Dermis blood vessel endothelial cell (primary cell): ENCODE measurements at regions not wholly inside any gene's neighbourhood (a gene's known extent, or its start where the extent isn't known, plus 50 kb on each side); places are given as distances from the start of the nearest gene placed in this dataset.

Experiments used
- DNase-seq: peaks from one replicate; pipeline ENCODE4 v3.0.0; 2010

- DNase-seq, result no peak
Measured at GRCh38 chr16:54467398-54467797, 180.8 kb upstream of the IRX3 start.

- no peak for DNase-seq
Measured at GRCh38 chr16:54466233-54466632, 179.6 kb upstream of the IRX3 start.

- no peak for DNase-seq
Measured at GRCh38 chr16:54465063-54465462, 178.5 kb upstream of the IRX3 start.

GRCh38 chr16:54462771-54463170 is 176.2 kb upstream of the IRX3 start:
- no peak for DNase-seq

- DNase-seq, result no peak
Measured at GRCh38 chr16:54462151-54462651, 175.6 kb upstream of the IRX3 start.

GRCh38 chr16:54460263-54460860 is 173.8 kb upstream of the IRX3 start:
- no peak for DNase-seq

GRCh38 chr16:54459509-54460262 is 173.1 kb upstream of the IRX3 start:
- DNase-seq, result no peak

- DNase-seq, result no peak
Measured at GRCh38 chr16:54458923-54459322, 172.3 kb upstream of the IRX3 start.

GRCh38 chr16:54456291-54456690 is 169.7 kb upstream of the IRX3 start:
- no peak for DNase-seq

GRCh38 chr16:54455030-54455725 is 168.6 kb upstream of the IRX3 start:
- no peak for DNase-seq

GRCh38 chr16:54454616-54455015 is 168.0 kb upstream of the IRX3 start:
- no peak for DNase-seq

- no peak for DNase-seq
Measured at GRCh38 chr16:54453871-54454270, 167.3 kb upstream of the IRX3 start.

GRCh38 chr16:54447576-54448440 is 161.2 kb upstream of the IRX3 start:
- no peak for DNase-seq

GRCh38 chr16:54446639-54447038 is 160.1 kb upstream of the IRX3 start:
- DNase-seq, result no peak

GRCh38 chr16:54444851-54445458 is 158.4 kb upstream of the IRX3 start:
- DNase-seq, result no peak

- no peak for DNase-seq
Measured at GRCh38 chr16:54443839-54444238, 157.3 kb upstream of the IRX3 start.

- no peak for DNase-seq
Measured at GRCh38 chr16:54443352-54443751, 156.8 kb upstream of the IRX3 start.

GRCh38 chr16:54442864-54443263 is 156.3 kb upstream of the IRX3 start:
- no peak for DNase-seq

GRCh38 chr16:54438469-54438868 is 151.9 kb upstream of the IRX3 start:
- DNase-seq, result no peak

- DNase-seq, result no peak
Measured at GRCh38 chr16:54437921-54438320, 151.3 kb upstream of the IRX3 start.

GRCh38 chr16:54437401-54437800 is 150.8 kb upstream of the IRX3 start:
- DNase-seq, result no peak

GRCh38 chr16:54436346-54436745 is 149.8 kb upstream of the IRX3 start:
- DNase-seq, result no peak
